GM13976 (cell line): ENCODE measurements at regions not wholly inside any gene's neighbourhood (a gene's known extent, or its start where the extent isn't known, plus 50 kb on each side); places are given as distances from the start of the nearest gene placed in this dataset.

Source experiments
- DNase-seq: peaks from one replicate; pipeline ENCODE4 v3.0.0; 2012; ENCODE audit warnings: low spot score
- CTCF ChIP-seq: IDR thresholded peaks from 2 replicates; pipeline ENCODE4 v1.5.1; 2012; ENCODE audit warnings: borderline replicate concordance, mild to moderate bottlenecking; ENCODE audit not compliant: insufficient read depth; ENCODE audit errors: extremely low read depth, missing control alignments, control extremely low read depth
- in situ Hi-C: fragments of 300-500 bp; cut with MboI; formaldehyde crosslinking; loops from one replicate; pipeline ENCODE4 v1.12.0; 2022; ENCODE audit warnings: low sequenced_read_pairs, mixed read lengths, inconsistent platforms; ENCODE audit not compliant: unreplicated experiment

GRCh38 chr6:138714493-138714892 lies 59.1 kb upstream of the CCDC28A start:
- DNase-seq: no peak
- in situ Hi-C loops: no loop called here
- TF ChIP-seq CTCF: no peak

- TF ChIP-seq CTCF: no peak
- in situ Hi-C loops: no loop called here
- no peak for DNase-seq
Measured at GRCh38 chr6:138716013-138716412, 57.6 kb upstream of the CCDC28A start.

- DNase-seq: no peak
- in situ Hi-C loops: no loop called here
- no peak for TF ChIP-seq CTCF
Measured at GRCh38 chr6:138716971-138717665, 56.5 kb upstream of the CCDC28A start.

- DNase-seq: no peak
- in situ Hi-C loops: no loop called here
- TF ChIP-seq CTCF: no peak
Measured at GRCh38 chr6:138719011-138719635, 54.4 kb upstream of the CCDC28A start.

- TF ChIP-seq CTCF: no peak
- in situ Hi-C loops: no loop called here
- DNase-seq: no peak
Measured at GRCh38 chr6:138719744-138720143, 53.8 kb upstream of the CCDC28A start.

GRCh38 chr6:138722425-138723371 lies 50.9 kb upstream of the CCDC28A start:
- in situ Hi-C loops: no loop called here

More at GRCh38 chr6:138722425-138723371, 50.9 kb upstream of the CCDC28A start:
- TF ChIP-seq CTCF: no peak
- no peak for DNase-seq
